ENCODE measurements at regions not wholly inside any gene's neighbourhood (a gene's known extent, or its start where the extent isn't known, plus 50 kb on each side); places are given as distances from the start of the nearest gene placed in this dataset.

GRCh38 chr13:100853434-100853833 lies 178.8 kb upstream of the TMTC4 start:
- no peak for DNase-seq

- no peak for DNase-seq
Measured at GRCh38 chr13:100852146-100852545, 177.6 kb upstream of the TMTC4 start.

GRCh38 chr13:100848304-100848703 lies 173.7 kb upstream of the TMTC4 start:
- DNase-seq, result no peak

GRCh38 chr13:100845128-100845757 lies 170.6 kb upstream of the TMTC4 start:
- no peak for DNase-seq

- no peak for DNase-seq
Measured at GRCh38 chr13:100842136-100842535, 167.5 kb upstream of the TMTC4 start.

GRCh38 chr13:100838387-100838786 lies 163.8 kb upstream of the TMTC4 start:
- no peak for DNase-seq

- DNase-seq, result no peak
Measured at GRCh38 chr13:100837631-100838030, 163.0 kb upstream of the TMTC4 start.

- DNase-seq, result no peak
Measured at GRCh38 chr13:100836711-100837110, 162.1 kb upstream of the TMTC4 start.

- no peak for DNase-seq
Measured at GRCh38 chr13:100835695-100836094, 161.1 kb upstream of the TMTC4 start.

GRCh38 chr13:100833427-100833826 lies 158.8 kb upstream of the TMTC4 start:
- DNase-seq, result no peak

- DNase-seq, result no peak
Measured at GRCh38 chr13:100828226-100828625, 153.6 kb upstream of the TMTC4 start.

GRCh38 chr13:100827489-100828176 lies 153.0 kb upstream of the TMTC4 start:
- no peak for DNase-seq

GRCh38 chr13:100826441-100826840 lies 151.8 kb upstream of the TMTC4 start:
- no peak for DNase-seq

- no peak for DNase-seq
Measured at GRCh38 chr13:100825557-100825956, 151.0 kb upstream of the TMTC4 start.

GRCh38 chr13:100824366-100824765 lies 149.8 kb upstream of the TMTC4 start:
- no peak for DNase-seq

GRCh38 chr13:100823448-100823847 lies 148.9 kb upstream of the TMTC4 start:
- no peak for DNase-seq

- DNase-seq, result no peak
Measured at GRCh38 chr13:100822871-100823443, 148.4 kb upstream of the TMTC4 start.

- no peak for DNase-seq
Measured at GRCh38 chr13:100818711-100819110, 144.1 kb upstream of the TMTC4 start.

GRCh38 chr13:100817928-100818327 lies 143.3 kb upstream of the TMTC4 start:
- no peak for DNase-seq

GRCh38 chr13:100815476-100816046 lies 141.0 kb upstream of the TMTC4 start:
- DNase-seq, result no peak

- no peak for DNase-seq
Measured at GRCh38 chr13:100812982-100813584, 138.5 kb upstream of the TMTC4 start.

GRCh38 chr13:100811928-100812327 lies 137.3 kb upstream of the TMTC4 start:
- no peak for DNase-seq

GRCh38 chr13:100811024-100811865 lies 136.7 kb upstream of the TMTC4 start:
- DNase-seq, result no peak
